ENCODE measurements at regions not wholly inside any gene's neighbourhood (a gene's known extent, or its start where the extent isn't known, plus 50 kb on each side); places are given as distances from the start of the nearest gene placed in this dataset.

- DNase-seq, result peak; percentile 11
These were observed 91.6 kb downstream of the TMX3 start for GRCh38 chr18:68623342-68623741.

- DNase-seq, result no peak
These were observed 103.6 kb downstream of the TMX3 start for GRCh38 chr18:68611311-68611710.

- no peak for DNase-seq
These were observed 105.9 kb downstream of the TMX3 start for GRCh38 chr18:68608851-68609490.

GRCh38 chr18:68607852-68608251 lies 107.1 kb downstream of the TMX3 start:
- DNase-seq, result no peak

- no peak for DNase-seq
These were observed 110.7 kb downstream of the TMX3 start for GRCh38 chr18:68604256-68604655.

GRCh38 chr18:68596016-68596415 lies 118.9 kb downstream of the TMX3 start:
- DNase-seq, result no peak

GRCh38 chr18:68588169-68588568 lies 126.7 kb downstream of the TMX3 start:
- DNase-seq, result no peak

- no peak for DNase-seq
These were observed 131.2 kb downstream of the TMX3 start for GRCh38 chr18:68583685-68584084.

GRCh38 chr18:68574311-68574710 lies 140.6 kb downstream of the TMX3 start:
- no peak for DNase-seq

- no peak for DNase-seq
These were observed 145.0 kb downstream of the TMX3 start for GRCh38 chr18:68569936-68570335.

- DNase-seq, result no peak
These were observed 146.3 kb downstream of the TMX3 start for GRCh38 chr18:68568364-68569155.

- DNase-seq, result no peak
These were observed 147.9 kb downstream of the TMX3 start for GRCh38 chr18:68566991-68567390.

- no peak for DNase-seq
These were observed 149.9 kb downstream of the TMX3 start for GRCh38 chr18:68564961-68565360.

- DNase-seq, result no peak
These were observed 150.6 kb downstream of the TMX3 start for GRCh38 chr18:68564351-68564750.

GRCh38 chr18:68560128-68560527 lies 154.8 kb downstream of the TMX3 start:
- DNase-seq, result no peak

GRCh38 chr18:68557183-68557582 lies 157.7 kb downstream of the TMX3 start:
- no peak for DNase-seq

GRCh38 chr18:68555879-68556301 lies 159.0 kb downstream of the TMX3 start:
- DNase-seq, result no peak

- DNase-seq, result no peak
These were observed 165.7 kb downstream of the TMX3 start for GRCh38 chr18:68548904-68549870.

GRCh38 chr18:68543344-68543743 lies 171.6 kb downstream of the TMX3 start:
- DNase-seq, result no peak

- no peak for DNase-seq
These were observed 172.1 kb downstream of the TMX3 start for GRCh38 chr18:68542846-68543245.

GRCh38 chr18:68533641-68534040 lies 181.3 kb downstream of the TMX3 start:
- no peak for DNase-seq

GRCh38 chr18:68532328-68532885 lies 182.5 kb downstream of the TMX3 start:
- no peak for DNase-seq

GRCh38 chr18:68525091-68525490 lies 189.8 kb downstream of the TMX3 start:
- DNase-seq, result no peak
